B cell (primary cell): ENCODE measurements at regions not wholly inside any gene's neighbourhood (a gene's known extent, or its start where the extent isn't known, plus 50 kb on each side); places are given as distances from the start of the nearest gene placed in this dataset.

Experiments used
- CTCF ChIP-seq: fragments of 200-600 bp; IDR thresholded peaks from one replicate; pipeline ENCODE4 v1.8.0; 2022; ENCODE audit warnings: antibody characterized with exemption, mild to moderate bottlenecking
- EZH2 ChIP-seq: IDR thresholded peaks from 2 replicates; pipeline ENCODE4 v1.6.1; 2012; ENCODE audit warnings: borderline replicate concordance, low read depth, mild to moderate bottlenecking, moderate library complexity, low read length; ENCODE audit not compliant: insufficient read depth, poor library complexity, severe bottlenecking

- TF ChIP-seq CTCF = no peak
- TF ChIP-seq EZH2 = no peak
These were observed 78.7 kb upstream of the ITGA4 start for GRCh38 chr2:181378491-181378890.
